ENCODE measurements at regions not wholly inside any gene's neighbourhood (a gene's known extent, or its start where the extent isn't known, plus 50 kb on each side); places are given as distances from the start of the nearest gene placed in this dataset.

GRCh38 chr1:34290831-34291230 lies 114.1 kb downstream of the C1orf94 start:
- TF ChIP-seq CTCF (IDR thresholded peaks at IDR 0.05) (no peak), POLR2AphosphoS5 (IDR thresholded peaks at IDR 0.05; ENCODE audit: low read depth, low read length) (no peak), REST (IDR thresholded peaks at IDR 0.05; ENCODE audit: insufficient read depth in 1 of 2, low read depth in 2 of 2, low read length in 1 of 2) (no peak), TCF7L2 (IDR thresholded peaks at IDR 0.05; ENCODE audit: low read depth, low read length) (no peak)

Measured in Panc1 (cell line).